Left ventricle myocardium inferior (tissue), 1 donor: ENCODE measurements at regions not wholly inside any gene's neighbourhood (a gene's known extent, or its start where the extent isn't known, plus 50 kb on each side); places are given as distances from the start of the nearest gene placed in this dataset.

Experiments
- DNase-seq: peaks from one replicate; pipeline ENCODE4 v3.0.0-alpha.2; 2020
- H3K27ac ChIP-seq: fragments of 200-600 bp; replicated peaks from 2 replicates; pipeline ENCODE4 v1.8.0; 2021
- H3K27me3 ChIP-seq: fragments of 200-600 bp; 2 replicates; pipeline ENCODE4 v1.8.0; 2021; ENCODE audit warnings: low read depth
- H3K36me3 ChIP-seq: fragments of 200-600 bp; 2 replicates; pipeline ENCODE4 v1.8.0; 2021
- H3K4me1 ChIP-seq: fragments of 200-600 bp; 2 replicates; pipeline ENCODE4 v1.8.0; 2021
- H3K4me3 ChIP-seq: fragments of 200-600 bp; 2 replicates; pipeline ENCODE4 v1.8.0; 2021; ENCODE audit warnings: mild to moderate bottlenecking, moderate library complexity
- H3K9me3 ChIP-seq: fragments of 200-600 bp; replicated peaks from 2 replicates; pipeline ENCODE4 v1.8.0; 2021
- CTCF ChIP-seq: fragments of 200-600 bp; IDR thresholded peaks from 2 replicates; pipeline ENCODE4 v1.8.0; 2021; ENCODE audit warnings: antibody characterized with exemption, mild to moderate bottlenecking, borderline replicate concordance
- intact Hi-C: fragments of 100-400 bp; cut with micrococcal nuclease; formaldehyde crosslinking; loops from one replicate; pipeline ENCODE4 v1.11.0; 2022
- donor health status: DM: no; HTN: yes; CAD: no; lungs with severe emphysema.

- Histone ChIP-seq H3K4me1 (no peaks in the 10 kb centered on the region), H3K27me3 (no peaks in the 10 kb centered on the region), H3K4me3 (no peak overlapping the region), H3K27ac (no peak overlapping the region), H3K36me3 (no peaks in the 10 kb centered on the region), H3K9me3 (peaks cover 15% of the 10 kb centered on the region)
- TF ChIP-seq CTCF = no peak
- intact Hi-C loops = no loop called here
- DNase-seq = no peak
These were observed 289.0 kb upstream of the AGTR1 start for GRCh38 chr3:148408667-148409066.

GRCh38 chr3:148420242-148420641 is 277.5 kb upstream of the AGTR1 start:
- H3K4me3 ChIP-seq = no peak overlapping the region
- H3K9me3 ChIP-seq = no peaks in the 10 kb centered on the region
- no peaks in the 10 kb centered on the region for H3K36me3 ChIP-seq
- intact Hi-C loops = no loop called here
- no peak for TF ChIP-seq CTCF
- DNase-seq = no peak
- no peaks in the 10 kb centered on the region for H3K27me3 ChIP-seq
- no peaks in the 10 kb centered on the region for H3K4me1 ChIP-seq
- H3K27ac ChIP-seq = no peak overlapping the region

- Histone ChIP-seq H3K27ac (no peak overlapping the region), H3K9me3 (peaks cover 7% of the 10 kb centered on the region), H3K36me3 (no peaks in the 10 kb centered on the region), H3K4me3 (no peak overlapping the region), H3K27me3 (no peaks in the 10 kb centered on the region), H3K4me1 (no peaks in the 10 kb centered on the region)
- no peak for TF ChIP-seq CTCF
- intact Hi-C loops = no loop called here
- DNase-seq = no peak
These were observed 268.7 kb upstream of the AGTR1 start for GRCh38 chr3:148428862-148429605.

- DNase-seq = no peak
- H3K36me3 ChIP-seq = no peaks in the 10 kb centered on the region
- peaks cover 17% of the 10 kb centered on the region for H3K9me3 ChIP-seq
- no peak for TF ChIP-seq CTCF
- H3K27ac ChIP-seq = no peak overlapping the region
- H3K27me3 ChIP-seq = no peaks in the 10 kb centered on the region
- H3K4me3 ChIP-seq = no peak overlapping the region
- intact Hi-C loops = no loop called here
- H3K4me1 ChIP-seq = no peaks in the 10 kb centered on the region
These were observed 264.0 kb upstream of the AGTR1 start for GRCh38 chr3:148433665-148434064.

- Histone ChIP-seq H3K27ac (no peak overlapping the region), H3K9me3 (peaks cover 14% of the 10 kb centered on the region), H3K4me3 (no peak overlapping the region), H3K36me3 (no peaks in the 10 kb centered on the region), H3K4me1 (no peaks in the 10 kb centered on the region), H3K27me3 (no peaks in the 10 kb centered on the region)
- DNase-seq = no peak
- TF ChIP-seq CTCF = no peak
- intact Hi-C loops = no loop called here
These were observed 262.2 kb upstream of the AGTR1 start for GRCh38 chr3:148435534-148435933.
